ENCODE measurements at regions not wholly inside any gene's neighbourhood (a gene's known extent, or its start where the extent isn't known, plus 50 kb on each side); places are given as distances from the start of the nearest gene placed in this dataset.
"Not testable (repeated sequence)": the region's sequence is repeated elsewhere in the genome, so short reads cannot be mapped to it uniquely, and the experiment has no call there.

- not testable (repeated sequence) for H3K9me3 ChIP-seq (ENCODE audit: control insufficient read depth, low read length); DNase-seq (ENCODE audit: low read depth); H3K36me3 ChIP-seq (ENCODE audit: control insufficient read depth, insufficient read depth, low read length, severe bottlenecking); H3K4me1 ChIP-seq (ENCODE audit: control insufficient read depth, insufficient read depth, low read length); H3K4me3 ChIP-seq (ENCODE audit: low read length); H3K9ac ChIP-seq (ENCODE audit: low read length)
- H3K27me3 ChIP-seq (replicated peaks; ENCODE audit: control insufficient read depth, insufficient read depth, low read length), result peaks cover 11% of the 10 kb centered on the region
These were observed 96.0 kb upstream of the LRPAP1 start for GRCh38 chr4:3627967-3628867.

DNA sequence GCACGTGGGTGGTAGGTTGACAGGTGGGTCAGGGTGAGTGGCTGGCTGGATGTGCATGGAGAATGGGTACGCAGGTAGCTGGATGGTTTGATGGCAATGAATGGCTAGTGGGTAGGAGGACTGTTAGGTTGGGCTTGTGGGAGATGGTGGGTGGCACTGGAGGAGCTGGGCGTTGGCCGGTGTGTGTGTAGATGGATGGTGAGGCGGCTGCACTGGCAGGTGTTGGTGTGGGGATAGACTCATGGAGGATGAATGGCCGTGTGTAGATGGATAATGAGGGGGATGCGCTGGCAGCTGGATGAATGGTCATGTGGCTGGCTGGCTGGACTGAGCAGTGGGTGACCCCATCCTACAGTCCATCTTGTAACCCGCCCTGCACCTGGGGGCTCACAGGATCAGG is 95.2 kb upstream of the LRPAP1 start:
- not testable (repeated sequence) for H3K4me1 ChIP-seq (ENCODE audit: control insufficient read depth, insufficient read depth, low read length); DNase-seq (ENCODE audit: low read depth); H3K9me3 ChIP-seq (ENCODE audit: control insufficient read depth, low read length)

DNA sequence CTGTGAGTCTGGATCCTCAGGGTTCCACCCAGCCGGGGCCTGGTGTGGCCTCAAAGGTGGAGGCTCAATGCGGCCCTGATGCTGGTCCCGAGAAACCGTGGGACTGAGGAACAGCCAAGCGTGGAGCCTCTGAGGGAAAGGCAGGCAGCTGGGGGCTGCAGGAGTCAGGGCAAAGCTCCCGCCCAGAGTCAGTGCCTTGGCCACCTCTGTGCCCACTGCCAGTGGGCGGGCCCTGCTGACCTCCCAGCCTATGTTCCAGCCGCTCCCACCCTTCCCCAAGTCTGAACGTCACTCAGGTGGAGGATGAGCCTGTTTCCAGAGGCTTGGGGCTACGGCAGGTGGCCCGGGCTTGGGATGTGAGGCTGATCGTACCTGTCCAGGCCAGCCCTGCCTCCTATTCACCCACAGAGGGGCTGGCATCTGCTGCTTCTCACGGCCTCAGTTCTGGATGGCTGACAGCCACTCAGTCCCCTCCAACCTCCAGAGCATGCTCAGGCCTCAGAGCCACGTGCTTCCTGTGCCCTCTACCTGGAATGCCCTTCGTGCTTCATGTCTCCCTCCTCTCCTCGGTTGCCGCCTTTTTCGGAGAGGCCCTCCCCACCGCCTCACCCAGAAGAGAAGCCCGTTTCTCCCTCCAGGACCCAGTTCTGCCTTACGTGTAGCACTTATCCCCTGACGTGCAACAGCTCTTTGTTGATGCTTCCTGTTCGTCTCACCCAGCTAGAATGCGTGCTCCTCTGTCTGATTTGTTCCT is 94.1 kb upstream of the LRPAP1 start:
- DNase-seq (ENCODE audit: low read depth); H3K36me3 ChIP-seq (ENCODE audit: control insufficient read depth, insufficient read depth, low read length, severe bottlenecking); H3K4me3 ChIP-seq (ENCODE audit: low read length); H3K9me3 ChIP-seq (ENCODE audit: control insufficient read depth, low read length); H3K4me1 ChIP-seq (ENCODE audit: control insufficient read depth, insufficient read depth, low read length); H3K9ac ChIP-seq (ENCODE audit: low read length): not testable (repeated sequence)
- peaks cover 11% of the 10 kb centered on the region for H3K27me3 ChIP-seq (replicated peaks; ENCODE audit: control insufficient read depth, insufficient read depth, low read length)

More for the DNA sequence above, 95.2 kb upstream of the LRPAP1 start:
- not testable (repeated sequence) for H3K9ac ChIP-seq (ENCODE audit: low read length); H3K4me3 ChIP-seq (ENCODE audit: low read length); H3K36me3 ChIP-seq (ENCODE audit: control insufficient read depth, insufficient read depth, low read length, severe bottlenecking)
- peaks cover 11% of the 10 kb centered on the region for H3K27me3 ChIP-seq (replicated peaks; ENCODE audit: control insufficient read depth, insufficient read depth, low read length)

DNA sequence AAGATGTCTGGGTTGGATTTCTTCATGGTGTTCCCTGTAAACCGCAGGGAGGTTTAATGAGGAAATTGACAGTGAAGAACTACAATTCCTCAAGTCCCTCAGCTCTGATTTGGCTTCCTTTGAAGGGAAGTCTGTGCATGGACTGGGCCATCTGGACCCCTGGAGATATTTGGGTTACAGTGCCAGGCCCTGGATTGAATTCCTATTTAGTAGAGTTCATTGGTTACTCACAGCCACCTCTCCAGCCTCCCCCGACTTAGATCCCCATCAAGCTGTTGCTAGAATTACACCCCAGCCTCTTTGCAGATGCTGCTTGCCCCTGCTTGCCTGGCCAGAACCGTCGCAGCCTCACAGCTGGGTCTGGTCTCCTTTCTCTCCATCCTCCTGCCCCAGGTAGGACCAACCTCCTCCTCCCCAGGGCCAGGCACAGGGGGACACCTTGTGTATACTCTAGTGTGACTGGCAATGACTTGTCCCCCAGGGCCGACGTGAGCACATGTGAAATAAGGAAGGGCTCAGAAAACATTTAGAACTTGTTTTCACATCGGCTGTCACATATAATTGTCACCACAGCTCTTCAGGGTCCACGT is 93.2 kb upstream of the LRPAP1 start:
- not testable (repeated sequence) for H3K4me3 ChIP-seq (ENCODE audit: low read length); DNase-seq (ENCODE audit: low read depth); H3K9me3 ChIP-seq (ENCODE audit: control insufficient read depth, low read length); H3K27me3 ChIP-seq (replicated peaks; ENCODE audit: control insufficient read depth, insufficient read depth, low read length); H3K36me3 ChIP-seq (ENCODE audit: control insufficient read depth, insufficient read depth, low read length, severe bottlenecking); H3K9ac ChIP-seq (ENCODE audit: low read length); H3K4me1 ChIP-seq (ENCODE audit: control insufficient read depth, insufficient read depth, low read length)

DNA sequence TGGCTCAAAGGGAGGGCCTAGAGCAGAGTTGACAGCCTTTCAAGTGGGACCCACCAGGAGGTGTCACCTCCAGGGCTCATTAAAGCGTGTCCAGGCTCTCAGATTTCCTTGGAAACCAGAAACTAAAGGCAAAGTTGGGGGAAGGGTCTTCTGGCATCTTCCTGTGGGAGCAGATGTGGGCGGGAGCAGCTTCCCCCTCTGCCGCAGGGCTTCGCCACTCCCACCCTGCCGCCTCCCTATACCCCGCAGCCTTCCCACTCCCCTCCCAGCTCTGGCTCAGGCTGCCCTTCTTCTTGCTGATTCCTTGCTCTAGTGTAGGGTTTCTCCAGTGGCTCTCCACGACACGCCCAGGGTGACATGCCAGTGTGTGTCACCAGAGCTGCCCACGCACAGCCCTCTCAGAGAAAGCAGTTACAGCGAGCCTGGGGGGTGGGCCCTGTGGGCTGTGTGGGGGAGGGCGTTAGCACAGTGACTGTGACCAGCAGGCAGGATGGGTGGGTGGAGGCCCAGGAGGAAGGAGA is 91.6 kb upstream of the LRPAP1 start:
- DNase-seq (ENCODE audit: low read depth), result peak; percentile 18
- H3K9me3 ChIP-seq (ENCODE audit: control insufficient read depth, low read length); H3K4me1 ChIP-seq (ENCODE audit: control insufficient read depth, insufficient read depth, low read length): not testable (repeated sequence)

DNA sequence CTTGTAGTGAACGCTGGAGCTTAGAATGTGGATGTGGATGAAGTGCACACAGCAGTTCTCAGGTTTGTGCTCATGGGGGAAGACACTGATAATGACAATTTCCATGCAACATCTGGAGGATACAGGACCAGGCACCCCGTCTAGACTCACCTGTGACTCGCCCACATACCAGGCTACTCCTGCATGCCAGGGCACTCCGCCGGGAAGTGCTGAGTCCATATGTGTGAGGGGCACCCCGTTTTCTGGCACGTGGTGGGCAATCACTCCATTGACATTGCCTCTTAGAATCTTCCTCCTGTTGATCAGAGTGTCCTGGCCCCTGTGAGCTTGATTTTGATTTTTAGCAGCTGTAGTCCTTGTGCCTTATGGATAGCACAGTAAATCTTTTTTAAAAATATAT is 90.9 kb upstream of the LRPAP1 start:
- no peak overlapping the region for H3K4me3 ChIP-seq (ENCODE audit: low read length)
- DNase-seq (ENCODE audit: low read depth), result no peak
- H3K4me1 ChIP-seq (ENCODE audit: control insufficient read depth, insufficient read depth, low read length), result no peaks in the 10 kb centered on the region
- peaks cover 5% of the 10 kb centered on the region for H3K27me3 ChIP-seq (replicated peaks; ENCODE audit: control insufficient read depth, insufficient read depth, low read length)
- no peaks in the 10 kb centered on the region for H3K36me3 ChIP-seq (ENCODE audit: control insufficient read depth, insufficient read depth, low read length, severe bottlenecking)
- peaks cover 16% of the 10 kb centered on the region for H3K9me3 ChIP-seq (ENCODE audit: control insufficient read depth, low read length)
- no peak overlapping the region for H3K9ac ChIP-seq (ENCODE audit: low read length)

More for the DNA sequence above, 91.6 kb upstream of the LRPAP1 start:
- not testable (repeated sequence) for H3K27me3 ChIP-seq (replicated peaks; ENCODE audit: control insufficient read depth, insufficient read depth, low read length); H3K36me3 ChIP-seq (ENCODE audit: control insufficient read depth, insufficient read depth, low read length, severe bottlenecking); H3K9ac ChIP-seq (ENCODE audit: low read length); H3K4me3 ChIP-seq (ENCODE audit: low read length)

- not testable (repeated sequence) for H3K4me3 ChIP-seq (ENCODE audit: low read length); H3K36me3 ChIP-seq (ENCODE audit: control insufficient read depth, insufficient read depth, low read length, severe bottlenecking); H3K4me1 ChIP-seq (ENCODE audit: control insufficient read depth, insufficient read depth, low read length); H3K9ac ChIP-seq (ENCODE audit: low read length)
- Histone ChIP-seq H3K27me3 (replicated peaks; ENCODE audit: control insufficient read depth, insufficient read depth, low read length) (peaks cover 12% of the 10 kb centered on the region), H3K9me3 (ENCODE audit: control insufficient read depth, low read length) (peaks cover 16% of the 10 kb centered on the region)
- peak; percentile 3 for DNase-seq (ENCODE audit: low read depth)
These were observed 88.1 kb upstream of the LRPAP1 start for GRCh38 chr4:3620365-3620764.

DNA sequence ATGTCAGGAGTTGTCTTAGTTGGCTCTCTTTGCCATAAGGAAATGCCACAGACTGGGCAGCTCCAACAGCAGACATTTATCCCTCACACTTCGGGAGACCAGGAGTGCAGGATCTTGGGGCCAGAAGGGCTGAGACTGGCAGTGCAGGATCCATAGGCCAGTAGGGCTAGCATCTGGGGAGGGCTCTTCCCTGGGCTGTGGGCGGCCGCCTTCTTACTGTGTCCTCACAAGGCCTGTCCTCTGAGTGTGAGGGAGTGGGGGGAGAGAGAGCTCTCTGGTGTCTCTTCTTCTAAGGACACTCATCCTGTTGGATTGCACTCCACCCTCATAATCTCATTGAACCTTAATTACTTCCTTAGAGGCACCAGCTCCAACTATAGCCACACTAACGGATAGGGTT is 87.5 kb upstream of the LRPAP1 start:
- not testable (repeated sequence) for DNase-seq (ENCODE audit: low read depth); H3K4me1 ChIP-seq (ENCODE audit: control insufficient read depth, insufficient read depth, low read length); H3K4me3 ChIP-seq (ENCODE audit: low read length); H3K9ac ChIP-seq (ENCODE audit: low read length); H3K36me3 ChIP-seq (ENCODE audit: control insufficient read depth, insufficient read depth, low read length, severe bottlenecking)
- peaks cover 16% of the 10 kb centered on the region for H3K9me3 ChIP-seq (ENCODE audit: control insufficient read depth, low read length)
- H3K27me3 ChIP-seq (replicated peaks; ENCODE audit: control insufficient read depth, insufficient read depth, low read length), result peaks cover 16% of the 10 kb centered on the region

DNA sequence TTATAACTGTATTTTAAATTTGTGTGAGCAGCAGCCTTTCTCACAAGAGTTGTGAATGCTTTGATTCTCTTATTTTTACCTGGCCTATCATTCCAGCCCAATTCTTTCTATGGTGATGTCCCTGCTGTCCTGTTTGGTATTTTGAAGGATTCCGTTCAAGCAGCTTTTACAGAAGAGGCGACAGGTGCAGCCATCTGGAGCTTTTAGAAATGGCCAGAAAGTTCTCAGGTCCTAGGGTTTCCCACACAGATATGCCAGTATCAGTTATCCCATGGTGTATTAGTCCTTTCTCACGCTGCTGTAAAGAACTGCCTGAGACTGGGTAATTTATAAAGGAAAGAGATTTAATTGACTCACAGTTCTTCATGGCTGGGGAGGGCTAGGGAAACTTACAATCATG is 86.1 kb upstream of the LRPAP1 start:
- not testable (repeated sequence) for H3K4me3 ChIP-seq (ENCODE audit: low read length); DNase-seq (ENCODE audit: low read depth); H3K36me3 ChIP-seq (ENCODE audit: control insufficient read depth, insufficient read depth, low read length, severe bottlenecking); H3K9ac ChIP-seq (ENCODE audit: low read length); H3K4me1 ChIP-seq (ENCODE audit: control insufficient read depth, insufficient read depth, low read length)
- peaks cover 16% of the 10 kb centered on the region for H3K9me3 ChIP-seq (ENCODE audit: control insufficient read depth, low read length)
- H3K27me3 ChIP-seq (replicated peaks; ENCODE audit: control insufficient read depth, insufficient read depth, low read length), result peaks cover 16% of the 10 kb centered on the region

GRCh38 chr4:3615386-3616286 is 83.4 kb upstream of the LRPAP1 start:
- H3K9me3 ChIP-seq (ENCODE audit: control insufficient read depth, low read length), result peaks cover 10% of the 10 kb centered on the region
- no peak for DNase-seq (ENCODE audit: low read depth)
- H3K36me3 ChIP-seq (ENCODE audit: control insufficient read depth, insufficient read depth, low read length, severe bottlenecking), result no peaks in the 10 kb centered on the region
- no peak overlapping the region for H3K4me3 ChIP-seq (ENCODE audit: low read length)
- H3K27me3 ChIP-seq (replicated peaks; ENCODE audit: control insufficient read depth, insufficient read depth, low read length), result peaks cover 16% of the 10 kb centered on the region
- peaks cover 5% of the 10 kb centered on the region for H3K4me1 ChIP-seq (ENCODE audit: control insufficient read depth, insufficient read depth, low read length)
- H3K9ac ChIP-seq (ENCODE audit: low read length), result no peak overlapping the region
